ENCODE measurements at regions not wholly inside any gene's neighbourhood (a gene's known extent, or its start where the extent isn't known, plus 50 kb on each side); places are given as distances from the start of the nearest gene placed in this dataset.

- Histone ChIP-seq H3K27ac (ENCODE audit: low read length) (no peak overlapping the region), H3K4me3 (ENCODE audit: low read depth in 2 of 2, low read length in 2 of 2) (no peak overlapping the region), H3K27me3 (ENCODE audit: control insufficient read depth, insufficient read depth, low read length) (no peaks in the 10 kb centered on the region), H3K9me3 (ENCODE audit: control insufficient read depth, insufficient read depth, low read depth, low read length) (no peaks in the 10 kb centered on the region), H3K36me3 (ENCODE audit: control insufficient read depth, insufficient read depth, low read length) (no peaks in the 10 kb centered on the region), H3K4me1 (ENCODE audit: control insufficient read depth, insufficient read depth, low read length) (no peaks in the 10 kb centered on the region)
- ChIA-PET CTCF (interaction anchor here (0.7 kb wide), 1 partner anchor 126 kb away, joined by 3 read pairs; no protein-coding TSS in a partner anchor), POLR2A (no interaction called here)
- TF ChIP-seq, protein P1, sequence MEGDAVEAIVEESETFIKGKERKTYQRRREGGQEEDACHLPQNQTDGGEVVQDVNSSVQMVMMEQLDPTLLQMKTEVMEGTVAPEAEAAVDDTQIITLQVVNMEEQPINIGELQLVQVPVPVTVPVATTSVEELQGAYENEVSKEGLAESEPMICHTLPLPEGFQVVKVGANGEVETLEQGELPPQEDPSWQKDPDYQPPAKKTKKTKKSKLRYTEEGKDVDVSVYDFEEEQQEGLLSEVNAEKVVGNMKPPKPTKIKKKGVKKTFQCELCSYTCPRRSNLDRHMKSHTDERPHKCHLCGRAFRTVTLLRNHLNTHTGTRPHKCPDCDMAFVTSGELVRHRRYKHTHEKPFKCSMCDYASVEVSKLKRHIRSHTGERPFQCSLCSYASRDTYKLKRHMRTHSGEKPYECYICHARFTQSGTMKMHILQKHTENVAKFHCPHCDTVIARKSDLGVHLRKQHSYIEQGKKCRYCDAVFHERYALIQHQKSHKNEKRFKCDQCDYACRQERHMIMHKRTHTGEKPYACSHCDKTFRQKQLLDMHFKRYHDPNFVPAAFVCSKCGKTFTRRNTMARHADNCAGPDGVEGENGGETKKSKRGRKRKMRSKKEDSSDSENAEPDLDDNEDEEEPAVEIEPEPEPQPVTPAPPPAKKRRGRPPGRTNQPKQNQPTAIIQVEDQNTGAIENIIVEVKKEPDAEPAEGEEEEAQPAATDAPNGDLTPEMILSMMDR (IDR thresholded peaks at IDR 0.05), result no peak
- no peak for TF ChIP-seq TCF7L2 (IDR thresholded peaks at IDR 0.05; ENCODE audit: low read depth, low read length)
- TF ChIP-seq, protein P2, sequence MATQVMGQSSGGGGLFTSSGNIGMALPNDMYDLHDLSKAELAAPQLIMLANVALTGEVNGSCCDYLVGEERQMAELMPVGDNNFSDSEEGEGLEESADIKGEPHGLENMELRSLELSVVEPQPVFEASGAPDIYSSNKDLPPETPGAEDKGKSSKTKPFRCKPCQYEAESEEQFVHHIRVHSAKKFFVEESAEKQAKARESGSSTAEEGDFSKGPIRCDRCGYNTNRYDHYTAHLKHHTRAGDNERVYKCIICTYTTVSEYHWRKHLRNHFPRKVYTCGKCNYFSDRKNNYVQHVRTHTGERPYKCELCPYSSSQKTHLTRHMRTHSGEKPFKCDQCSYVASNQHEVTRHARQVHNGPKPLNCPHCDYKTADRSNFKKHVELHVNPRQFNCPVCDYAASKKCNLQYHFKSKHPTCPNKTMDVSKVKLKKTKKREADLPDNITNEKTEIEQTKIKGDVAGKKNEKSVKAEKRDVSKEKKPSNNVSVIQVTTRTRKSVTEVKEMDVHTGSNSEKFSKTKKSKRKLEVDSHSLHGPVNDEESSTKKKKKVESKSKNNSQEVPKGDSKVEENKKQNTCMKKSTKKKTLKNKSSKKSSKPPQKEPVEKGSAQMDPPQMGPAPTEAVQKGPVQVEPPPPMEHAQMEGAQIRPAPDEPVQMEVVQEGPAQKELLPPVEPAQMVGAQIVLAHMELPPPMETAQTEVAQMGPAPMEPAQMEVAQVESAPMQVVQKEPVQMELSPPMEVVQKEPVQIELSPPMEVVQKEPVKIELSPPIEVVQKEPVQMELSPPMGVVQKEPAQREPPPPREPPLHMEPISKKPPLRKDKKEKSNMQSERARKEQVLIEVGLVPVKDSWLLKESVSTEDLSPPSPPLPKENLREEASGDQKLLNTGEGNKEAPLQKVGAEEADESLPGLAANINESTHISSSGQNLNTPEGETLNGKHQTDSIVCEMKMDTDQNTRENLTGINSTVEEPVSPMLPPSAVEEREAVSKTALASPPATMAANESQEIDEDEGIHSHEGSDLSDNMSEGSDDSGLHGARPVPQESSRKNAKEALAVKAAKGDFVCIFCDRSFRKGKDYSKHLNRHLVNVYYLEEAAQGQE (IDR thresholded peaks at IDR 0.05; ENCODE audit: insufficient read depth in 1 of 2, low read depth in 2 of 2, low read length in 1 of 2), result no peak
- no peak for TF ChIP-seq SIN3A (IDR thresholded peaks at IDR 0.05; ENCODE audit: borderline replicate concordance, insufficient read depth, low read depth, low read length)
- no peak for TF ChIP-seq POLR2AphosphoS5 (IDR thresholded peaks at IDR 0.05; ENCODE audit: low read depth, low read length)
- intact Hi-C loops (cut with micrococcal nuclease; ENCODE audit: unreplicated experiment), result no loop called here
- in situ Hi-C loops (cut with HindIII; ENCODE audit: low pct_unique_long_range_greater_than_20kb, low sequenced_read_pairs), result no loop called here
- DNase-seq (ENCODE audit: low read depth, low spot score) (no peak), ATAC-seq (no peak)
- BruUV-seq (replicated peaks), result no TSS peak
Measured at GRCh38 chr9:91111876-91112275, 249.8 kb downstream of the AUH start.

DNA sequence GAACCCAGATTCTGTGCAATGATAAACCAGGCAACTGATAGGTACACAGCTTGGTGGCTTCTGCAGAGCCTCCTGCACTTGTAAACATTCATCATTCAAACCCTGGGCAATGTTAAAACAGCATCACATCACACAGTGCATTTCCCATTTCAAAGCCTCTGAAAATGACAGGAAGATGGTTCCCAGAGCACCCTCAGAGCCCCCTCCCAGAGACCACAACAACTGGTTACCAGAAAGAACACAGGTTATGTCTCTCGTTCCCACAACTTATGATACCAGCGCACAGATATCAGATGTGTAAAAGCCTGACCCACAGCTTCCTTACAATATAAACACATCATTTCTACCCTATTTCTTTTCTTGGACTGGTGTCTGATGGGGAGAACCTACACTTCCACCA, 248.7 kb downstream of the AUH start:
- Histone ChIP-seq H3K27me3 (ENCODE audit: control insufficient read depth, insufficient read depth, low read length) (no peaks in the 10 kb centered on the region), H3K4me3 (ENCODE audit: low read depth in 2 of 2, low read length in 2 of 2) (no peak overlapping the region), H3K9me3 (ENCODE audit: control insufficient read depth, insufficient read depth, low read depth, low read length) (no peaks in the 10 kb centered on the region), H3K27ac (ENCODE audit: low read length) (no peak overlapping the region), H3K4me1 (ENCODE audit: control insufficient read depth, insufficient read depth, low read length) (no peaks in the 10 kb centered on the region), H3K36me3 (ENCODE audit: control insufficient read depth, insufficient read depth, low read length) (no peaks in the 10 kb centered on the region)
- ATAC-seq (no peak), DNase-seq (ENCODE audit: low read depth, low spot score) (no peak)
- ChIA-PET POLR2A (interaction anchor here (0.6 kb wide), 1 partner anchor 346 kb away, joined by 3 read pairs; no protein-coding TSS in a partner anchor), CTCF (no interaction called here)
- TF ChIP-seq, protein P2 (IDR thresholded peaks at IDR 0.05; ENCODE audit: insufficient read depth in 1 of 2, low read depth in 2 of 2, low read length in 1 of 2), result no peak
- TF ChIP-seq TCF7L2 (IDR thresholded peaks at IDR 0.05; ENCODE audit: low read depth, low read length) (no peak), SIN3A (IDR thresholded peaks at IDR 0.05; ENCODE audit: borderline replicate concordance, insufficient read depth, low read depth, low read length) (no peak), POLR2AphosphoS5 (IDR thresholded peaks at IDR 0.05; ENCODE audit: low read depth, low read length) (no peak)
- BruUV-seq (replicated peaks), result no TSS peak
- intact Hi-C loops (cut with micrococcal nuclease; ENCODE audit: unreplicated experiment), result no loop called here
- in situ Hi-C loops (cut with HindIII; ENCODE audit: low pct_unique_long_range_greater_than_20kb, low sequenced_read_pairs), result no loop called here
